ENCODE measurements at regions not wholly inside any gene's neighbourhood (a gene's known extent, or its start where the extent isn't known, plus 50 kb on each side); places are given as distances from the start of the nearest gene placed in this dataset.

DNA sequence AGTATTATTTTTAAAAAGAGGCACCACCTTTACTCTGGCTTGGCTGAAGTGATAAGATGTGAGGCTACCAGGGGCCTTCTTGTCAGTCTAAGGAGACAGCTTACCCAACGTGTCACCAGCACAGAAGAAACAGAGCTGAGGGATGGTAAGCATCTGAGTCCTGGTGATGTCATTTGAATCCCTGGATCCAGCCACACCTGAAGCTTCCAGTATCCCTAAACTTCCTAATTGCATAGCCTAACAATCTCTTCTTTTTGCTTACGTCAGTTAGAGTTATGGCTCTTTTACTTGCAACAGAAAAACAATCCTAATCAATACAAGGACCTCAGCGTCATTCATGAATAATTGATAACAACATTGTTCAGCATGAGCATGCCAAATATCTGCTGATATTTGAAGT lies 436.6 kb downstream of the SHISA9 start:
- Histone ChIP-seq H3K4me2 (ENCODE audit: insufficient read depth, low read length) (no peak overlapping the region), H2AFZ (ENCODE audit: low read depth, low read length) (no peak overlapping the region), H4K20me1 (ENCODE audit: insufficient read depth, low read length) (no peaks in the 10 kb centered on the region), H3K9ac (ENCODE audit: low read depth, low read length) (no peak overlapping the region), H3K27ac (ENCODE audit: low read length) (no peak overlapping the region), H3K27me3 (ENCODE audit: insufficient read depth, low read length, poor library complexity) (no peaks in the 10 kb centered on the region), H3K36me3 (ENCODE audit: insufficient read depth, low read length) (no peaks in the 10 kb centered on the region), H3K4me1 (ENCODE audit: insufficient read depth, low read length) (no peaks in the 10 kb centered on the region), H3K4me3 (ENCODE audit: low read depth in 1 of 2, low read length in 2 of 2) (no peak overlapping the region), H3K9me3 (ENCODE audit: insufficient read depth, low read length, severe bottlenecking) (no peaks in the 10 kb centered on the region), H3K79me2 (ENCODE audit: insufficient read depth, low read length) (no peaks in the 10 kb centered on the region)
- no peak for ATAC-seq (ENCODE audit: insufficient read depth, low read depth)
- DNase-seq, result no peak
- TF ChIP-seq EZH2 (IDR thresholded peaks at IDR 0.05; ENCODE audit: borderline replicate concordance, low read depth, low read length, severe bottlenecking), result no peak
- TF ChIP-seq, protein P1, sequence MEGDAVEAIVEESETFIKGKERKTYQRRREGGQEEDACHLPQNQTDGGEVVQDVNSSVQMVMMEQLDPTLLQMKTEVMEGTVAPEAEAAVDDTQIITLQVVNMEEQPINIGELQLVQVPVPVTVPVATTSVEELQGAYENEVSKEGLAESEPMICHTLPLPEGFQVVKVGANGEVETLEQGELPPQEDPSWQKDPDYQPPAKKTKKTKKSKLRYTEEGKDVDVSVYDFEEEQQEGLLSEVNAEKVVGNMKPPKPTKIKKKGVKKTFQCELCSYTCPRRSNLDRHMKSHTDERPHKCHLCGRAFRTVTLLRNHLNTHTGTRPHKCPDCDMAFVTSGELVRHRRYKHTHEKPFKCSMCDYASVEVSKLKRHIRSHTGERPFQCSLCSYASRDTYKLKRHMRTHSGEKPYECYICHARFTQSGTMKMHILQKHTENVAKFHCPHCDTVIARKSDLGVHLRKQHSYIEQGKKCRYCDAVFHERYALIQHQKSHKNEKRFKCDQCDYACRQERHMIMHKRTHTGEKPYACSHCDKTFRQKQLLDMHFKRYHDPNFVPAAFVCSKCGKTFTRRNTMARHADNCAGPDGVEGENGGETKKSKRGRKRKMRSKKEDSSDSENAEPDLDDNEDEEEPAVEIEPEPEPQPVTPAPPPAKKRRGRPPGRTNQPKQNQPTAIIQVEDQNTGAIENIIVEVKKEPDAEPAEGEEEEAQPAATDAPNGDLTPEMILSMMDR (IDR thresholded peaks at IDR 0.05; ENCODE audit: borderline replicate concordance, extremely low read depth, low read length, poor library complexity, severe bottlenecking), result no peak

- H3K4me3 ChIP-seq (ENCODE audit: low read depth in 1 of 2, low read length in 2 of 2), result no peak overlapping the region
- H3K4me2 ChIP-seq (ENCODE audit: insufficient read depth, low read length), result no peak overlapping the region
- DNase-seq (no peak), ATAC-seq (ENCODE audit: insufficient read depth, low read depth) (no peak)
- no peaks in the 10 kb centered on the region for H3K36me3 ChIP-seq (ENCODE audit: insufficient read depth, low read length)
- no peaks in the 10 kb centered on the region for H3K4me1 ChIP-seq (ENCODE audit: insufficient read depth, low read length)
- peaks cover 3% of the 10 kb centered on the region for H3K27me3 ChIP-seq (ENCODE audit: insufficient read depth, low read length, poor library complexity)
- H4K20me1 ChIP-seq (ENCODE audit: insufficient read depth, low read length), result no peaks in the 10 kb centered on the region
- H3K79me2 ChIP-seq (ENCODE audit: insufficient read depth, low read length), result no peaks in the 10 kb centered on the region
- H3K9ac ChIP-seq (ENCODE audit: low read depth, low read length), result no peak overlapping the region
- no peaks in the 10 kb centered on the region for H3K9me3 ChIP-seq (ENCODE audit: insufficient read depth, low read length, severe bottlenecking)
- TF ChIP-seq, protein P1 (IDR thresholded peaks at IDR 0.05; ENCODE audit: borderline replicate concordance, extremely low read depth, low read length, poor library complexity, severe bottlenecking), result no peak
- TF ChIP-seq EZH2 (IDR thresholded peaks at IDR 0.05; ENCODE audit: borderline replicate concordance, low read depth, low read length, severe bottlenecking), result no peak
- no peak overlapping the region for H2AFZ ChIP-seq (ENCODE audit: low read depth, low read length)
- no peak overlapping the region for H3K27ac ChIP-seq (ENCODE audit: low read length)
These were observed 441.3 kb downstream of the SHISA9 start for GRCh38 chr16:13342675-13343074.

GRCh38 chr16:13344001-13344400 lies 442.6 kb downstream of the SHISA9 start:
- DNase-seq (no peak), ATAC-seq (ENCODE audit: insufficient read depth, low read depth) (no peak)
- Histone ChIP-seq H3K79me2 (ENCODE audit: insufficient read depth, low read length) (no peaks in the 10 kb centered on the region), H2AFZ (ENCODE audit: low read depth, low read length) (no peak overlapping the region), H3K9ac (ENCODE audit: low read depth, low read length) (no peak overlapping the region), H3K4me3 (ENCODE audit: low read depth in 1 of 2, low read length in 2 of 2) (no peak overlapping the region), H4K20me1 (ENCODE audit: insufficient read depth, low read length) (no peaks in the 10 kb centered on the region), H3K4me2 (ENCODE audit: insufficient read depth, low read length) (no peak overlapping the region), H3K27ac (ENCODE audit: low read length) (no peak overlapping the region), H3K36me3 (ENCODE audit: insufficient read depth, low read length) (no peaks in the 10 kb centered on the region), H3K27me3 (ENCODE audit: insufficient read depth, low read length, poor library complexity) (peaks cover 3% of the 10 kb centered on the region), H3K4me1 (ENCODE audit: insufficient read depth, low read length) (no peaks in the 10 kb centered on the region), H3K9me3 (ENCODE audit: insufficient read depth, low read length, severe bottlenecking) (no peaks in the 10 kb centered on the region)
- TF ChIP-seq, protein P1 (IDR thresholded peaks at IDR 0.05; ENCODE audit: borderline replicate concordance, extremely low read depth, low read length, poor library complexity, severe bottlenecking), result no peak
- TF ChIP-seq EZH2 (IDR thresholded peaks at IDR 0.05; ENCODE audit: borderline replicate concordance, low read depth, low read length, severe bottlenecking), result no peak

DNA sequence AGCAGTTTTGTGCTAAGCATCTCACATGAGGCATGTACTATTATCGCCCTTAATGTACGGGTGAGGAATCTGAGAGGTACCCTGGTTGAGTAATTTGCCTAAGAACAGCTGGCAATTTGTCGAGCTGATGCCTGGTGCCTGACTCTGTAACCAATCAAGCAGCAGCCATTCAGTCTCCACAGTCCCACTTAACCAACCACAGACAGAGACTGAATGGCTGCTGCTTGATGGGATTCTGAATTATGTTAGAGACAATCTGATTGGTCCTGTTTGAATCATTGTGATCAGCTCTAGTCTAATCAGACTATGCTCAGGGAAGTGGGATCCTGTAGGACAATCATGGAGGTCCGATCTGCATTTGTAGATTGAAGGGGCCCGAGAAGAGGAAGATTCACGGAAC lies 447.0 kb downstream of the SHISA9 start:
- H3K9ac ChIP-seq (ENCODE audit: low read depth, low read length), result no peak overlapping the region
- TF ChIP-seq EZH2 (IDR thresholded peaks at IDR 0.05; ENCODE audit: borderline replicate concordance, low read depth, low read length, severe bottlenecking), result no peak
- TF ChIP-seq, protein P1 (IDR thresholded peaks at IDR 0.05; ENCODE audit: borderline replicate concordance, extremely low read depth, low read length, poor library complexity, severe bottlenecking), result no peak
- ATAC-seq (ENCODE audit: insufficient read depth, low read depth), result no peak

More for the DNA sequence above, 447.0 kb downstream of the SHISA9 start:
- Histone ChIP-seq H3K27ac (ENCODE audit: low read length) (no peak overlapping the region), H2AFZ (ENCODE audit: low read depth, low read length) (no peak overlapping the region), H3K4me3 (ENCODE audit: low read depth in 1 of 2, low read length in 2 of 2) (no peak overlapping the region), H3K4me2 (ENCODE audit: insufficient read depth, low read length) (no peak overlapping the region), H3K36me3 (ENCODE audit: insufficient read depth, low read length) (no peaks in the 10 kb centered on the region), H3K27me3 (ENCODE audit: insufficient read depth, low read length, poor library complexity) (peaks cover 3% of the 10 kb centered on the region), H3K79me2 (ENCODE audit: insufficient read depth, low read length) (no peaks in the 10 kb centered on the region), H3K4me1 (ENCODE audit: insufficient read depth, low read length) (no peaks in the 10 kb centered on the region), H3K9me3 (ENCODE audit: insufficient read depth, low read length, severe bottlenecking) (no peaks in the 10 kb centered on the region), H4K20me1 (ENCODE audit: insufficient read depth, low read length) (no peaks in the 10 kb centered on the region)
- DNase-seq, result no peak
